Right kidney (tissue), 1 donor: ENCODE measurements at regions not wholly inside any gene's neighbourhood (a gene's known extent, or its start where the extent isn't known, plus 50 kb on each side); places are given as distances from the start of the nearest gene placed in this dataset.

Source experiments
- DNase-seq: peaks from one replicate; pipeline ENCODE4 v3.0.0-alpha.2; 2016

- no peak for DNase-seq
Observed at GRCh38 chr14:89660166-89660565, 243.1 kb upstream of the FOXN3 start.

GRCh38 chr14:89658977-89659670, 242.1 kb upstream of the FOXN3 start:
- DNase-seq = no peak

DNA sequence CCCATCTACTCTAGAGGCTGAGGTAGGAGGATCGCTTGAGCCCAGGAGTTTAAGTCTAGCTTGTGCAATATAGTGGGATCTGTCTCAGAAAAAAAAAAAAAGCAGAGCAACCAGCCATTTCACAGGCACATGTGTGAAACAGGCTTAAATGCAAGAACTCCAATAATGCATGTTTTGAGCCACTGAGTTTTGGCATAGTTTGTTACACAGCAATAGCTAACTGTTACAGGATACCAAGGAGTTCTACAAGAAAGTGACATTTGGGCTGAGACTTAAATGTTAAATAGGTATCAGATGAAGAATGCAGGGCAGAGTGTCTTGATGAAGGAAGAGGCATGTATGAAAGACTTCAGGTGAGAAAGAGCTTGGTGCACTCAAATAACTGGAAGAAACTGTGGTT, 240.0 kb upstream of the FOXN3 start:
- no peak for DNase-seq

- no peak for DNase-seq
Observed at GRCh38 chr14:89654998-89655397, 238.0 kb upstream of the FOXN3 start.

DNA sequence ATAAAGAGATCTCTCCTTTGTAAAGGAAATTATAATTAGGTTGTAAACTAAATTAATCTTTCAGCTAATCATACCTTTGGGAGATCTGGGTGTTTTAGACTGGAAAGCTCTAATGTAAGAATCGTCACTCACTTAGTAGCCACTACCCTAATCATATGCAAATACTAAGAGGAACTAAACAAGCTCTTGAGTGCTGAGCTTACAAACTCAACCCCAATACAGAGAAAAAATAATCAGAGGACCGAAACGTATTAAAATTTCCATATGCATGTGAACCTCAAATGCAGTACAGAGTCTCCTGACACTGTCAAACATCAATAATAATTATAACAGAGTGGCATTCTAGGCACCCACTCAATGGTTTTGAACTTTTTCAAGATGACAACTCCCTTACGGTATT, 235.3 kb upstream of the FOXN3 start:
- DNase-seq = no peak

- DNase-seq = no peak
Observed at GRCh38 chr14:89651805-89652204, 234.8 kb upstream of the FOXN3 start.

GRCh38 chr14:89650077-89650978, 233.3 kb upstream of the FOXN3 start:
- no peak for DNase-seq

GRCh38 chr14:89649451-89650075, 232.5 kb upstream of the FOXN3 start:
- DNase-seq = no peak

DNA sequence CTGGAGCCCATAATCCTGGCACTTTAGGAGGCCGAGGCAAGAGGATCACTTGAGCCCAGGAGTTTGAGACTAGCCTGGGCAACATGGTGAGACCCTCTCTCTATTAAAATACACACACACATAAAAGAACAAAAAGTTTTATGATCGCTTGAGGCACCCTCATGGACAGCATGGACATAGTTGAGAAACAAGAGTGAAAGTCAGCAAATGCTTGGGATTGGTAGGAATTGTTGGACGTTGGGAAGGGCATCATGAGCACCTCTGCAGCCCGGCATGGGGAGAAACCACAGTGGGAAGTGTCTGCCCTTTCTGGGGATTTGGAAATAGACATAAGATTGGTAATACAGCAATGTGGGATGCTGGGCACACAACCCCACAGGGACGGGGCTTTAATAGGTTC, 231.9 kb upstream of the FOXN3 start:
- no peak for DNase-seq

GRCh38 chr14:89648510-89648909, 231.5 kb upstream of the FOXN3 start:
- no peak for DNase-seq

DNA sequence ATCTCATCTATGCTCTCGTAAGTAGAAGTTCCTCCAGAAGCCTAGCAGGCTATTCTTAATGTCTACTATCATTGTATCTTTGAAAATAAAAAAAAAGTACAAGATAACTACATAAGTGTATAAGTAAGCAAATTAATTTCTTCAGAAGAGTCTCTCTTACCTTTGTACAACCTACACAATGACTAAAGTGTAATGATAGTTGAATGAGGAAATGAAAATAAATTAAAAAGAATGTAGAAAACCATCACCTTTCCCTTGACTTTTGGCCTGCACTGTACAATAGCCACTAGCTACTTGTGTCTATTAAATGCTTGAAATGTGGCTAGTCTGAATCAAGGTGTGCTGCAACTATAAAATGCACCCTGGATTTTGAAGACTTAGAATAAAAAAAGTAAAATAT, 229.9 kb upstream of the FOXN3 start:
- no peak for DNase-seq

- no peak for DNase-seq
Observed at GRCh38 chr14:89644641-89645040, 227.6 kb upstream of the FOXN3 start.

- no peak for DNase-seq
Observed at GRCh38 chr14:89641495-89642175, 224.6 kb upstream of the FOXN3 start.

- DNase-seq = no peak
Observed at GRCh38 chr14:89640141-89640540, 223.1 kb upstream of the FOXN3 start.

GRCh38 chr14:89639687-89640086, 222.7 kb upstream of the FOXN3 start:
- DNase-seq = no peak

DNA sequence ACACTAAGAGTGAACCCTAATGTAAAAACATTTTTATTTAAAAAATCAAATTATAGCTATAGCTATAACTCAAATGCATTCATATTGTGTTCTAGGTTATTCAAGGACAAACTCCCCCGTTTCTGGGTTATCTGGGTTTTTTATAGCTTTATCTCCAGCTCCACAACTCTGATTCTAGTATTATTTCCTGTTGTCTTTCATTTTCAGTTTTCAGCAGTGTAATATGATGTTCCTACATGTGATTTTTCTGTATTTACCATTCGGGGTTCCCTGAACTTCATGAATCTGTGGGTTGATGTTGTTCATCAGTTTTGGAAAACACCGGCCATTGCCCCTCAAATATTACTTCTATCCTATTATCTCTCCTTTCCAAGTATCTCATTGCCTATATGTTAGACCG, 221.9 kb upstream of the FOXN3 start:
- no peak for DNase-seq

GRCh38 chr14:89637581-89637980, 220.5 kb upstream of the FOXN3 start:
- DNase-seq = no peak

- DNase-seq = no peak
Observed at GRCh38 chr14:89635615-89636014, 218.6 kb upstream of the FOXN3 start.

DNA sequence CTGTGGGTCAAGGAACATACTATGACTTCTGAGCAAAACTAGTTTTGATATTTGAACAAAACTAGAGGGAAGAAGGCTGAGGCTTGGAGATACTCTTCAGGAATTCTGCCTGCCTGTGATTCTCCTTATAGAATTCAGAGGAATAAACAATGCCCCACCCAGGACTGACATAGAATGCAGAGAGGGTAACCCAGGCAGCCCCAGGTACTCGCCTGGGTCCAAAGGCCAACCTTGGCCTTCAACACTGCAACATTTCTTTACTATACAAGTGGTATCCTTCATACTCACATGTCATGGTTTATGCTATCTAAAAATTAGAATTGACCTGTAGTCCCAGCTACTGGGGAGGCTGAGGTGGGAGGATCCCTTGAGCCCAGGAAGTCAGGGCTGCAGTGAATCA, 217.0 kb upstream of the FOXN3 start:
- DNase-seq = no peak

DNA sequence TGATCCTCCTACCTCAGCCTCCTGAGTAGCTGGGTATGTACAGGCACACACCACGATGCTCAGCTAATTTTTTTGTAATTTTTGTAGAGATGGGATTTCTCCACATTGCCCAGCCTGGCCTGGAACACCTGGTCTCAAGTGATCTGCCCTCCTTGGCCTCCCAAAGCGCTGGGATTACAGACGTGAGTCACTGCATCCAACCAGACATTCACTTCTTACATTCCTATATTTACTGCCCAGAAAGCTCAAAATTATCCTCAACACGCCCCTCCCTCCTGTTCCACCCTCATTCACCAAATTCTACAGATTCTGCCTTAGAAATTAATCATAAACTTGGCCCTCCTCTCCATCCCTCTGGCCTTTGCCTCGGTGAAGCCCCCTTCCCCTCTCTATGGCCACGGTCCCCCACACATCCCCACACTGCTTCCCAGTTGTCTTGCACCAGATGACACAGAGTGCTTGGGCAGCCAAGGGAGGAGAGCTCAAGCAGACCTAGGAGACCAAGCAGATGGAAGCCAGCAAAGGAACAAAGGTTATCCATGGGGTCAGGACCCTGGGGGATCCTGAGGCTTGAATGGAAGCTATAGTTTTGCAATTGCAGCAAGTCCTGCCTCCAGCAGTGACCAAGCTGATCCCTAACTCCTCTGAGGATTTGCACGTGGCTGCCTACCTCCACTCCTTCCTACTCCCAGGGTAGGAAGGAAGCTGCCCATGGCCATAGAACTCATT, 213.2 kb upstream of the FOXN3 start:
- no peak for DNase-seq

DNA sequence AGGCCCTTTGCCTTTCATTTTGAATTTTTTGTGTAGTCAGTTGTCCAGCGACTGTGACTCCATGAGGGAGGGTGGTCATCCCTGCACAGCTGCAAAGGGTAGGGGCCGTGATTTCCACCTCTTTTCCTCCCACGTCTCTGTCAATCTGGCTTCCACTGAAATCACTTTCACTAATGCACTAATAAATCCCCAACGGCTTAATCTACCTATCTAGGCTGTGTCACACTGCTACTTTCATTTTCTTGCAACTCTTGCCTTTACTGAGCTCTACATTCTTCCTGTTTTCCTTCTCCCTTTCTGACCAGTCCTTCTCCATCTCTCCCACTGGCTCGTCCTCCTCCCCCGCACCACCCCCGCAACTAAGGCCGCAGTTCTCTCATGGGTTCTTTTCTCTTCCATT, 212.3 kb upstream of the FOXN3 start:
- DNase-seq = no peak

GRCh38 chr14:89628521-89628920, 211.5 kb upstream of the FOXN3 start:
- no peak for DNase-seq
